Activated CD4-positive, alpha-beta memory T cell treated with anti-CD3 and anti-CD28 coated beads, Interleukin-2, amount 10 ng/mL, durations not matched to agents 7 days and 5 days (primary cell): ENCODE measurements at regions not wholly inside any gene's neighbourhood (a gene's known extent, or its start where the extent isn't known, plus 50 kb on each side); places are given as distances from the start of the nearest gene placed in this dataset.

Experiments used
- CTCF ChIA-PET: fragments of 350-600 bp; sonication (Branson Sonifier 250); formaldehyde crosslinking; loops from one replicate; lab custom pipeline; 2021; ENCODE audit warnings: antibody characterized with exemption, inconsistent platforms; lab: Charles Lee
- POLR2A ChIA-PET: fragments of 350-600 bp; sonication (Branson Sonifier 250); formaldehyde crosslinking; loops from one replicate; lab custom pipeline; 2021; ENCODE audit warnings: antibody characterized with exemption; lab: Charles Lee
- DNase-seq: peaks from one replicate; pipeline ENCODE4 v3.0.0-alpha.2; 2020
- H3K27ac Mint-ChIP-seq: one replicate; pipeline ENCODE4 v1.8.0; 2021; ENCODE audit warnings: mild to moderate bottlenecking, mixed read lengths
- H3K27me3 Mint-ChIP-seq: one replicate; pipeline ENCODE4 v1.8.0; 2021; ENCODE audit warnings: mixed read lengths
- H3K36me3 Mint-ChIP-seq: one replicate; pipeline ENCODE4 v1.8.0; 2021; ENCODE audit warnings: low read depth, mixed read lengths
- H3K4me1 Mint-ChIP-seq: one replicate; pipeline ENCODE4 v1.8.0; 2021; ENCODE audit warnings: mixed read lengths
- H3K4me3 Mint-ChIP-seq: one replicate; pipeline ENCODE4 v1.8.0; 2021; ENCODE audit warnings: mild to moderate bottlenecking, mixed read lengths
- H3K9me3 Mint-ChIP-seq: one replicate; pipeline ENCODE4 v1.8.0; 2021; ENCODE audit warnings: mixed read lengths

GRCh38 chr6:147829835-147830234, 321.3 kb downstream of the SAMD5 start:
- H3K27me3 Mint-ChIP-seq: no peaks in the 10 kb centered on the region
- H3K4me1 Mint-ChIP-seq: no peaks in the 10 kb centered on the region
- H3K36me3 Mint-ChIP-seq: no peaks in the 10 kb centered on the region
- H3K4me3 Mint-ChIP-seq: no peak overlapping the region
- CTCF ChIA-PET: no interaction called here
- no peak overlapping the region for H3K27ac Mint-ChIP-seq
- DNase-seq: no peak
- POLR2A ChIA-PET: no interaction called here
- no peaks in the 10 kb centered on the region for H3K9me3 Mint-ChIP-seq

DNA sequence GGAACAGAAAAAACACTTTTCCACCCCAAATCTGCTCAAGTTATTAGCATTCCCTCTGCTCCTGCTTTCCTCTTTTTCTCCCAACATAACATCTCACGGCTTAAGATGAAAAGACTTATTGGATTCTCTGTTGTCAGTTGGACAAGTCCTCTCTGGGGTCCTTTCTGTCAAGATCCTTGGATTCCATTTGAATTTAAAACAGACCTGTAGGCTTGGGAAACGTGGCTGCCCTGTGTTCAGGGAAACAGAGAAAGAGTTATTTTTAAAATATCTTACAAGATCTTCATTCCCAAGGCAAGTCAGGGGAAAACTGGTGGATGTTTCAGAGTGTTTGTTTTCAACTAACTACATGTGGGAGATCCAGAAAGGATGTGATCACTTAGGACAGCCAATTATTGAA, 322.9 kb downstream of the SAMD5 start:
- no peaks in the 10 kb centered on the region for H3K27me3 Mint-ChIP-seq
- CTCF ChIA-PET: no interaction called here
- POLR2A ChIA-PET: no interaction called here
- DNase-seq: no peak
- H3K27ac Mint-ChIP-seq: no peak overlapping the region
- H3K36me3 Mint-ChIP-seq: no peaks in the 10 kb centered on the region
- H3K9me3 Mint-ChIP-seq: no peaks in the 10 kb centered on the region
- H3K4me1 Mint-ChIP-seq: no peaks in the 10 kb centered on the region
- H3K4me3 Mint-ChIP-seq: no peak overlapping the region

GRCh38 chr6:147833607-147834006, 325.1 kb downstream of the SAMD5 start:
- no peak overlapping the region for H3K4me3 Mint-ChIP-seq
- CTCF ChIA-PET: no interaction called here
- H3K9me3 Mint-ChIP-seq: no peaks in the 10 kb centered on the region
- H3K27ac Mint-ChIP-seq: no peak overlapping the region
- no peak for DNase-seq
- POLR2A ChIA-PET: no interaction called here
- H3K36me3 Mint-ChIP-seq: no peaks in the 10 kb centered on the region
- H3K27me3 Mint-ChIP-seq: no peaks in the 10 kb centered on the region
- no peaks in the 10 kb centered on the region for H3K4me1 Mint-ChIP-seq

GRCh38 chr6:147834084-147834776, 325.7 kb downstream of the SAMD5 start:
- Mint-ChIP-seq H3K36me3 (no peaks in the 10 kb centered on the region), H3K9me3 (no peaks in the 10 kb centered on the region), H3K27me3 (no peaks in the 10 kb centered on the region), H3K4me1 (no peaks in the 10 kb centered on the region), H3K27ac (no peak overlapping the region), H3K4me3 (no peak overlapping the region)
- ChIA-PET CTCF (no interaction called here), POLR2A (no interaction called here)
- no peak for DNase-seq

GRCh38 chr6:147837540-147837939, 329.1 kb downstream of the SAMD5 start:
- H3K4me3 Mint-ChIP-seq: no peak overlapping the region
- no peak overlapping the region for H3K27ac Mint-ChIP-seq
- ChIA-PET CTCF (no interaction called here), POLR2A (no interaction called here)
- DNase-seq: no peak
- H3K36me3 Mint-ChIP-seq: no peaks in the 10 kb centered on the region
- H3K27me3 Mint-ChIP-seq: no peaks in the 10 kb centered on the region
- no peaks in the 10 kb centered on the region for H3K9me3 Mint-ChIP-seq
- no peaks in the 10 kb centered on the region for H3K4me1 Mint-ChIP-seq

- Mint-ChIP-seq H3K4me1 (no peaks in the 10 kb centered on the region), H3K27ac (no peak overlapping the region), H3K4me3 (no peak overlapping the region), H3K9me3 (no peaks in the 10 kb centered on the region), H3K36me3 (no peaks in the 10 kb centered on the region), H3K27me3 (no peaks in the 10 kb centered on the region)
- CTCF ChIA-PET: no interaction called here
- POLR2A ChIA-PET: no interaction called here
- no peak for DNase-seq
Observed at GRCh38 chr6:147839708-147840610, 331.5 kb downstream of the SAMD5 start.

GRCh38 chr6:147841547-147842148, 333.2 kb downstream of the SAMD5 start:
- ChIA-PET CTCF (no interaction called here), POLR2A (no interaction called here)
- Mint-ChIP-seq H3K27ac (no peak overlapping the region), H3K9me3 (no peaks in the 10 kb centered on the region), H3K4me1 (no peaks in the 10 kb centered on the region), H3K36me3 (no peaks in the 10 kb centered on the region), H3K27me3 (no peaks in the 10 kb centered on the region), H3K4me3 (no peak overlapping the region)
- DNase-seq: no peak

- Mint-ChIP-seq H3K27ac (no peak overlapping the region), H3K9me3 (no peaks in the 10 kb centered on the region), H3K36me3 (no peaks in the 10 kb centered on the region), H3K4me1 (no peaks in the 10 kb centered on the region), H3K27me3 (no peaks in the 10 kb centered on the region), H3K4me3 (no peak overlapping the region)
- DNase-seq: no peak
- POLR2A ChIA-PET: no interaction called here
- CTCF ChIA-PET: no interaction called here
Observed at GRCh38 chr6:147849401-147850330, 341.2 kb downstream of the SAMD5 start.

- Mint-ChIP-seq H3K27ac (no peak overlapping the region), H3K4me3 (no peak overlapping the region), H3K9me3 (no peaks in the 10 kb centered on the region), H3K4me1 (no peaks in the 10 kb centered on the region), H3K36me3 (no peaks in the 10 kb centered on the region), H3K27me3 (no peaks in the 10 kb centered on the region)
- CTCF ChIA-PET: interaction anchor here (0.6 kb wide), 1 partner anchor 8 kb away, joined by 3 read pairs; no protein-coding TSS in a partner anchor
- POLR2A ChIA-PET: no interaction called here
- no peak for DNase-seq
Observed at GRCh38 chr6:147852772-147853171, 344.3 kb downstream of the SAMD5 start.

GRCh38 chr6:147853574-147853973, 345.1 kb downstream of the SAMD5 start:
- Mint-ChIP-seq H3K4me1 (no peaks in the 10 kb centered on the region), H3K36me3 (no peaks in the 10 kb centered on the region), H3K9me3 (no peaks in the 10 kb centered on the region), H3K27ac (no peak overlapping the region), H3K27me3 (no peaks in the 10 kb centered on the region), H3K4me3 (no peak overlapping the region)
- ChIA-PET CTCF (no interaction called here), POLR2A (no interaction called here)
- no peak for DNase-seq

DNA sequence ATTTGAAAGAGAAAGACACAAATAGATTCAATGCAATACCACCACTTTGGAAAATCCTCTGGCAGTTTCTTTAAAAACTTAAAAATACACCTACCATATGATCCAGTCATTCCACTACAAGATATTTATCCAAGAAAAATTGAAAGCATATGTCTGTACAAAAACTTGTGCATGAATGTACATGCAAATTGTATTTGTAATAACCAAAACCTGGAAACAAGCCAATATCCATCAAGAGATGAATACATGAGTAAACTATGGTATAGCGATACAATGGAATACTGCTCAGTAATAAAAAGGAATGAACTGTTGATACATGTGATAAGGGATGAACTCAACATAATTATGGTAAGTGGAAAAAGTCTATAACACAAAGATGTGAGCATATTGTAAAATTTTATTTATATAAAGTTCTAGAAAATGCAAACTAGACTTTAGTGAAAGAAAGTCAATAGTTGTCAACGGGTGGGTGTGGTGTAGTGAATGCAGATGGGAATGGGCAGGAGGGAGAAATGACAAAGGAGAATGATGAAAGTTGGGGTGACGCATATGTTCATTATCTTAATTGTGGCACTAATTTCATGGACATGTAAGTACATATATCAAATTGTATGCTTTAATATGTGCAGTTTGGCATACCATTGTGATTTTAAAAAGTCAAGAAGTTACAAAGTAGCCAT, 347.5 kb downstream of the SAMD5 start:
- no peak for DNase-seq
- no peaks in the 10 kb centered on the region for H3K36me3 Mint-ChIP-seq
- no peak overlapping the region for H3K4me3 Mint-ChIP-seq
- H3K27me3 Mint-ChIP-seq: no peaks in the 10 kb centered on the region
- POLR2A ChIA-PET: no interaction called here
- no peak overlapping the region for H3K27ac Mint-ChIP-seq
- H3K4me1 Mint-ChIP-seq: no peaks in the 10 kb centered on the region
- no peaks in the 10 kb centered on the region for H3K9me3 Mint-ChIP-seq
- CTCF ChIA-PET: no interaction called here

DNA sequence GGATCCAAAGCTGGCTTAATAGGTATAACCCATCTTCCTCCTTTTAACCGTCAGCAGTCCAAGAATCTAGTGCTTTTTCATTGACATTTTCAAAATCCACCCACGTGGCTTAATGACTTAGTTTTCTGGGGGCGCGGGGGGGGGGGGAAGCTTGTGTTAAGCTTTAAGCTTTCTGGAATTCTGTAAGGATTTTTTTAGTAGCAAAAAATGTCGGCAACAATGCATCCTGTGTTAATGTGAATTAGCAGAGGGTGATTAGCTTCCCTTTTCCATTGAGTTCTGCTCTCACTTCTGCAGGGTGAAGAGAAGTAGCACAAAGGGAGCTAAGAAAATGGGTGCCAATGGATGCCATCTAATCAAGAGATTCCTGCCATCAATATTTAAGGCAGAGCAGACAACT, 348.2 kb downstream of the SAMD5 start:
- Mint-ChIP-seq H3K9me3 (no peaks in the 10 kb centered on the region), H3K4me3 (no peak overlapping the region), H3K27ac (no peak overlapping the region), H3K27me3 (no peaks in the 10 kb centered on the region), H3K4me1 (no peaks in the 10 kb centered on the region), H3K36me3 (no peaks in the 10 kb centered on the region)
- ChIA-PET POLR2A (no interaction called here), CTCF (no interaction called here)
- no peak for DNase-seq
